Mesodermal cell (in vitro differentiated cells): ENCODE measurements at regions not wholly inside any gene's neighbourhood (a gene's known extent, or its start where the extent isn't known, plus 50 kb on each side); places are given as distances from the start of the nearest gene placed in this dataset.

Source experiments
- H3K27ac ChIP-seq: 2 replicates; pipeline ENCODE4 v1.7.0; 2013; ENCODE audit warnings: mild to moderate bottlenecking, low read depth, low read length, moderate library complexity; ENCODE audit not compliant: severe bottlenecking
- H3K36me3 ChIP-seq: 2 replicates; pipeline ENCODE4 v1.7.1; 2013; ENCODE audit warnings: mild to moderate bottlenecking, low read length, moderate library complexity; ENCODE audit not compliant: control insufficient read depth, insufficient read depth
- H3K4me1 ChIP-seq: one replicate; pipeline ENCODE4 v1.7.1; 2013; ENCODE audit warnings: mild to moderate bottlenecking, low read length; ENCODE audit not compliant: insufficient read depth, control insufficient read depth, poor library complexity, severe bottlenecking
- H3K4me3 ChIP-seq: 2 replicates; pipeline ENCODE4 v1.7.0; 2013; ENCODE audit warnings: low read length, control low read depth, mild to moderate bottlenecking; ENCODE audit not compliant: insufficient read depth, poor library complexity, severe bottlenecking; ENCODE audit errors: extremely low read depth
- H3K9me3 ChIP-seq: 2 replicates; pipeline ENCODE4 v1.7.1; 2013; ENCODE audit warnings: mild to moderate bottlenecking, low read length, moderate library complexity; ENCODE audit not compliant: control insufficient read depth
- WGBS, 2 experiments: methylation state at CpG; one replicate each; pipeline ENCODE4 v1.1.5; 2013; ENCODE audit warnings: missing lambda C conversion rate in 2 of 2; ENCODE audit not compliant: insufficient coverage in 2 of 2; 5-methylcytosine and 5-hydroxymethylcytosine counted together

GRCh38 chr20:52921340-52921739 is 50.8 kb upstream of the TSHZ2 start:
- Histone ChIP-seq H3K36me3 (no peaks in the 10 kb centered on the region), H3K27ac (no peak overlapping the region), H3K4me1 (peaks cover 25% of the 10 kb centered on the region), H3K9me3 (no peaks in the 10 kb centered on the region), H3K4me3 (no peak overlapping the region)
- 96 to 100% methylated on average over 5 to 7 of the region's 8 CpGs for WGBS, 2 experiments

- Histone ChIP-seq H3K4me1 (peaks cover 8% of the 10 kb centered on the region), H3K36me3 (no peaks in the 10 kb centered on the region), H3K27ac (no peak overlapping the region), H3K9me3 (no peaks in the 10 kb centered on the region), H3K4me3 (no peak overlapping the region)
- 67 to 100% methylated on average over 1 of the region's 1 CpG for WGBS, 2 experiments
Measured at GRCh38 chr20:52918311-52918710, 53.8 kb upstream of the TSHZ2 start.

GRCh38 chr20:52915564-52915963 is 56.6 kb upstream of the TSHZ2 start:
- Histone ChIP-seq H3K27ac (no peak overlapping the region), H3K36me3 (no peaks in the 10 kb centered on the region), H3K4me1 (no peaks in the 10 kb centered on the region), H3K4me3 (no peak overlapping the region), H3K9me3 (no peaks in the 10 kb centered on the region)
- WGBS, 2 experiments: no CpG with 5 or more reads among the region's 1 CpG

GRCh38 chr20:52914870-52915269 is 57.3 kb upstream of the TSHZ2 start:
- peaks cover 2% of the 10 kb centered on the region for H3K4me1 ChIP-seq
- no peak overlapping the region for H3K4me3 ChIP-seq
- no peaks in the 10 kb centered on the region for H3K36me3 ChIP-seq
- WGBS, 2 experiments: no CpG with 5 or more reads among the region's 2 CpGs
- no peak overlapping the region for H3K27ac ChIP-seq
- H3K9me3 ChIP-seq: no peaks in the 10 kb centered on the region

DNA sequence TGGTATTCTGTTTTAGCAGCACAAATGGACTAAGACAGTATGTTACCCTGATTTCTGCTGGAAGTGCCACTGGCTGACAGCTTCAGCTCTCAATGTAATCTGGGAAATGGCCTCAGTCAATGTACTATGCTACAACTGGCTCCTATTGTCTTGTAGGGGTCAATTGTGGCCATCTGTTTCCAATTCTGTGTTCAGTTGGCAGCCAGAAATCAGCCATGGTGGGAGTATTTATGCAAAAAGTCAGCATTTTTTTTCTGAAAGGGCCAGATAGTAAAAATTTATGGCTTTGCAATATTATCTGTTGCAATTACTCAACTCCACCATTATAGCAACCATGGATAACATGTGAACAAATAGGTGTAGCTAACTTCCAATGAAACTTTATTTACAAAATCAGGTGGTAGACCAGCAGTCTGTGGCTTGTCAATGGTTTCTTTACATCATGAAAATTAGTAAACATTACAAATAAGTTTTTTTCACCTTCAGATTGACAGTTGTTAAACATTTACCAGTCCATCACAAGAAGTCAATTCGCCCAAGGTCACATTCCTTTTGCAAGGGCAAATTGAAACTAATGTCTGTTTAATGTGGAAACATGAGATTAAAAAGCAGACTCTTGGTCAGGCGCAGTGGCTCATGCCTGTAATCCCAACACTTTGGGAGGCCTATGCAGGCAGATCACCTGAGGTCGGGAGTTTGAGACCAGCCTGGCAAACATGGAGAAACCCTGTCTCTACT is 58.3 kb upstream of the TSHZ2 start:
- WGBS, 2 experiments: 80 to 95% methylated on average over 2 of the region's 3 CpGs
- no peak overlapping the region for H3K4me3 ChIP-seq
- H3K9me3 ChIP-seq: no peaks in the 10 kb centered on the region
- no peak overlapping the region for H3K27ac ChIP-seq
- peaks cover 7% of the 10 kb centered on the region for H3K4me1 ChIP-seq
- no peaks in the 10 kb centered on the region for H3K36me3 ChIP-seq

- H3K36me3 ChIP-seq: no peaks in the 10 kb centered on the region
- no peak overlapping the region for H3K4me3 ChIP-seq
Measured at GRCh38 chr20:52905241-52905994, 66.7 kb upstream of the TSHZ2 start.

GRCh38 chr20:52904837-52905236 is 67.3 kb upstream of the TSHZ2 start:
- no peak overlapping the region for H3K4me3 ChIP-seq
- peaks cover 5% of the 10 kb centered on the region for H3K4me1 ChIP-seq
- H3K27ac ChIP-seq: no peak overlapping the region
- no peaks in the 10 kb centered on the region for H3K36me3 ChIP-seq
- no peaks in the 10 kb centered on the region for H3K9me3 ChIP-seq
- WGBS, 2 experiments: 80% methylated on average over 2 of the region's 2 CpGs; no CpG with 5 or more reads in 1 of the 2 experiments

More at GRCh38 chr20:52905241-52905994, 66.7 kb upstream of the TSHZ2 start:
- WGBS, 2 experiments: 70 to 81% methylated on average over 2 to 3 of the region's 8 CpGs
- no peaks in the 10 kb centered on the region for H3K9me3 ChIP-seq
- no peak overlapping the region for H3K27ac ChIP-seq
- H3K4me1 ChIP-seq: peaks cover 7% of the 10 kb centered on the region

GRCh38 chr20:52899041-52899608 is 73.0 kb upstream of the TSHZ2 start:
- no peak overlapping the region for H3K4me3 ChIP-seq
- no peaks in the 10 kb centered on the region for H3K4me1 ChIP-seq
- H3K27ac ChIP-seq: no peak overlapping the region
- no peaks in the 10 kb centered on the region for H3K9me3 ChIP-seq
- 80 to 83% methylated on average over 2 to 4 of the region's 5 CpGs for WGBS, 2 experiments
- H3K36me3 ChIP-seq: no peaks in the 10 kb centered on the region

DNA sequence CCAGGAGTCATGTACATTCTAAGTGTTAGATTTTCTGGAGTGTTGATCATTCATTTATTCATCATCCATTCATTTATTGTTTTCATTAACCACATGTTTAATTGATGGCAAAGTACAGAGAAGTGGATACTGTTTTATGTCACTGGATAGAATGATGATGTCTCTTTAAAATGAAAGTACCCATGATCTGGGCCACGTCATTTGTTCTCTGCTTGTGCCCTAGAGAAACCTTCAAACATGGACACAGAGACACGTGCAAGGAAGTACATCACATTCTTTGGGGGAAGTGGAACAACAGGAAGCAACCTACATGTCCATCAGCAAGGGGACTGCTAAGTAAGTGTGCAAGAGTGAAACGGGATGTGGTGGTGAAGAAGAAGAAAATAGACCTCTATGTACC is 75.8 kb upstream of the TSHZ2 start:
- Histone ChIP-seq H3K9me3 (no peaks in the 10 kb centered on the region), H3K36me3 (no peaks in the 10 kb centered on the region), H3K4me1 (no peaks in the 10 kb centered on the region), H3K27ac (no peak overlapping the region), H3K4me3 (no peak overlapping the region)
- WGBS, 2 experiments: 74 to 94% methylated on average over 2 of the region's 3 CpGs

DNA sequence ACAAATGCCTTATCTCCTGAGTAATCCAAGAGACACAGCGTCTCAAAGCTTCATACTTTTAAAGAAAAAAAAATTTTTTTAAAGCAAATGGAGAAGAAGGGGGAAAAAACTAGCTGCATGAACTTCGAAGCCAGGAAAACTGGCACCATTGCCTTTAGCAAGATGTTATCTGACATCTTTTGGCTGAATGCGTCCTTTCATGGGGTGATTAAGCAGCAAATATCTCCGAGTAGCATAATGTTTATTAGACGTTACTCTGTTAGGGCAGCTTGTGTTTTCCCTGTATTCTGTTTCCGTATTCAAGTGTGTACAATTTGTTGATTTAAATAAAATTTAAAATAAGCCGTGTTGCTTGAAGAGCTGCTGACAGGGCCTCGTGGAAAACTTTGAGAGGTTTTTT is 76.5 kb upstream of the TSHZ2 start:
- no peaks in the 10 kb centered on the region for H3K9me3 ChIP-seq
- no peaks in the 10 kb centered on the region for H3K4me1 ChIP-seq
- no peaks in the 10 kb centered on the region for H3K36me3 ChIP-seq
- 85 to 88% methylated on average over 5 to 6 of the region's 8 CpGs for WGBS, 2 experiments
- H3K4me3 ChIP-seq: no peak overlapping the region
- peak overlapping the region; percentile 29 for H3K27ac ChIP-seq
